VCaP (cell line): ENCODE measurements at regions not wholly inside any gene's neighbourhood (a gene's known extent, or its start where the extent isn't known, plus 50 kb on each side); places are given as distances from the start of the nearest gene placed in this dataset.
"Not testable (repeated sequence)": the region's sequence is repeated elsewhere in the genome, so short reads cannot be mapped to it uniquely, and the experiment has no call there.

ENCODE experiments used
- H3K27ac ChIP-seq: fragments of 450-650 bp; 2 replicates; pipeline ENCODE4 v1.5.1; 2017
- CTCF ChIP-seq: fragments of 450-650 bp; conservative IDR thresholded peaks from 2 replicates; pipeline ENCODE4 v1.5.1; 2017; ENCODE audit warnings: mild to moderate bottlenecking, moderate library complexity

- H3K27ac ChIP-seq = no peak overlapping the region
- TF ChIP-seq CTCF = no peak
Measured at GRCh38 chr7:119999738-120000475, 273.1 kb upstream of the KCND2 start.

- TF ChIP-seq CTCF = no peak
- H3K27ac ChIP-seq = no peak overlapping the region
Measured at GRCh38 chr7:120005720-120006119, 267.3 kb upstream of the KCND2 start.

GRCh38 chr7:120014301-120014700 lies 258.7 kb upstream of the KCND2 start:
- not testable (repeated sequence) for H3K27ac ChIP-seq

DNA sequence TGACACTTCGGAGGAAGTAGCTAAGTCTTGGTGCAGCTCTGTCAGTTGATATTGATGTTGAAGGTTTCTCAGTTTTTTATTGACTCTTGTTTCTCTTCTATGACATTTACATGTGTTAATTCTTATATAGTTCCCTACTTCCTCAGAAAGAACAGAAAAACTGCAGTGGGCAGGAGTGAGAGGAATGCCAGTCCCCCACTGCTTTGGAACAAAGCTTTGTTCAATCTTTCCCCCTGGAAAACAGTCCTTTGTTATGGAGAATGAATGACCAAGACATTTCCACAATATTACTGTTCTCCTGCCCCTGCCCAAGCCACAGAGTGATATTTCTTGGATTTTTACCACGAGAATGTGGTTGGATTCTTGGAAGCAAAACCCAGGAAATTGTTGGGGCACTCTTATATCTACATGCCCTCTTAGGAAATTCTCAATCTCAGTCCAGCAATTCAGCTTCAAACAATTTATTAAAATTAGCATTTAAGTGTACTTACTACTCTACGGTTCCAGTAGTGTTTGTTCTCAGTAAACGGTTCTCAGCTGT lies 258.0 kb upstream of the KCND2 start:
- H3K27ac ChIP-seq = no peak overlapping the region
- no peak for TF ChIP-seq CTCF

DNA sequence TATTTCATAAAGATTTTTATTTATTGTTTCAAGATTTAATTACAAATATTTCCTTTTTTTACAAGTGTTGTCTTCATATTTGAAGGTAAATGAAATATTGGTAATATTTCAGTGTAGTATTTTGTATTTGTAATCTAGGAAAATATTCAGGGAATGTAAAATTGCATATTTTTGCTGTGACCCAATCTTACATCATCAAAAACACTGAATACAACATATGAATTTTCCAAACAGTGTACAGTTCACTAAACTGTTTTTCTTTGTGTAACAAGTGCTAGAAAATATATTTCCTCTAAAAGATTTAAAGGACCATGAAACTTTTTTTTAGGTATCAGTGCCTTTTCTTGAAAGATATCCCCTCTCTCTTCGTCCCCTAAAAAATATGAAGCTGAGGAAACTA lies 251.9 kb upstream of the KCND2 start:
- no peak overlapping the region for H3K27ac ChIP-seq
- no peak for TF ChIP-seq CTCF

DNA sequence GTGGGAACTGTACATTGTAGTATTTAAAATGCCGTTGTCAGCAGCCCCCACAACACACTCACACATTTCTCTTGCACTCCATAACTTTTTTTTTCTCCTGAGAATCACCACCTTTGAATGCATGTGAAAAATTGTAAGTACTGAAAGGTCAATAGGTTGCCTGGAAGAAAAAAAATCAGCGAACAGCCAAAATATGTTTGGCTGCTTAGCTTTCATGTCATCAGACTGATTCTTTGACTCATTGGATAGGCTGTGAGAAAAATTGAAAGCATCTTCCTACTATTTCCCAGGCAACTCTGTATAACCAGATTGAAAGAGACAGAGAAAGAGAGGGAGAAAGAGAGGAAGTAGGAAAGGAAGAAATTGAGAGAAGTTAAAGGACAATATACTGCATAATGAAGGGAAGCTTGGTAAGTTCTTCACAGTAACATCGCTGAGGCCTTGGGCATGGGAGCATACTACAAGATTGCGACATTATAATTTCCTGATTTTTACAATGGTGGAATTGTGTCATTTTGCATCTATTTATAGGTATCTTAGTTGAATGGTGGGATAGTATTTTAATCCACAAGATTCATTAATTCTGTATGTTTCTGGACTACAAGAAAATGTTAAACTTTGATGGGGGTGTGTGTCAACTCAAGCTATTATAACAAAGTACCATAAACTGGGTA lies 249.3 kb upstream of the KCND2 start:
- no peak overlapping the region for H3K27ac ChIP-seq
- no peak for TF ChIP-seq CTCF

GRCh38 chr7:120028636-120029035 lies 244.3 kb upstream of the KCND2 start:
- H3K27ac ChIP-seq = no peak overlapping the region
- TF ChIP-seq CTCF = no peak

DNA sequence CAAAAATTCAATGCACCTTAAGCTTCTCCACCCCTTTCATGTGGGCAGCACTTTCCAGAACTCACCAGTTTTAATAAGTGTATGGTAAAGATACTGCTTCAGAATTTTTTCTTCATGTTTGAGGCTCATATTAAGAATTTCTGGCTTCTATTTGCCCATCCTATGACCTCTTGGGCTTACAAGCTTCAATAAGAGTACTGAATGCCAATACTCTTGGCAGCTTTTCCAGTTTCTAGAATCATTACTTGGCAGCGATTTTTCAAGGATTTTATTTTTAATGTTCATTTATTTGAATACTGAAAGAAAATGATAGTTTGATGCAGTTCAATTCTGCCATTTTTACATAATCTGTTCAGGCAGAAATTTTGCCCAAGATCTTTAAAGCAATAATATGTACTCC lies 242.1 kb upstream of the KCND2 start:
- no peak for TF ChIP-seq CTCF
- no peak overlapping the region for H3K27ac ChIP-seq
